IPS DF 4.7 (cell line): ENCODE measurements at regions not wholly inside any gene's neighbourhood (a gene's known extent, or its start where the extent isn't known, plus 50 kb on each side); places are given as distances from the start of the nearest gene placed in this dataset.
"Not testable (repeated sequence)": the region's sequence is repeated elsewhere in the genome, so short reads cannot be mapped to it uniquely, and the experiment has no call there.

Source experiments
- DNase-seq: peaks from one replicate; pipeline ENCODE4 v3.0.0-alpha.2; 2013; ENCODE audit warnings: low spot score; ENCODE audit errors: extremely low read depth

- DNase-seq, result no peak
These were observed 118.7 kb upstream of the PTPRG start for GRCh38 chr3:61442696-61443095.

GRCh38 chr3:61443886-61444285 lies 117.5 kb upstream of the PTPRG start:
- DNase-seq, result no peak

DNA sequence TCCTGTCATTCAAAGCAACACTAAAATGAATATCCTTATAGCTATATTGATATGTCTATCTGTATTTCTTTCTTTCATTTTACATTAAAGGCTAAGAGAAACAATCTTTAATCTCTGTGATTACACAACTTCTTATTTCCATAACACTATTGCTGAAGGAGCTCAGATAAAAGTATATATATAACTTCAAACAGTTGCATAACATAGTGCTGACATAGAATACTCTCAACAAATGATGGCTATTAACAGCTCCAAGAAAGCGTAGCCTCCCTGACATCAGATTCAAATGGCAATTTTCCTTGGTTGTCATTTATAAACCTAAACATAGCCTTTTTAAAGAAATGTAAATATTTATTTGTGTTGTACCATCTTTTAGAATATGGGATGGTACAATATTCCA lies 116.6 kb upstream of the PTPRG start:
- DNase-seq, result no peak

DNA sequence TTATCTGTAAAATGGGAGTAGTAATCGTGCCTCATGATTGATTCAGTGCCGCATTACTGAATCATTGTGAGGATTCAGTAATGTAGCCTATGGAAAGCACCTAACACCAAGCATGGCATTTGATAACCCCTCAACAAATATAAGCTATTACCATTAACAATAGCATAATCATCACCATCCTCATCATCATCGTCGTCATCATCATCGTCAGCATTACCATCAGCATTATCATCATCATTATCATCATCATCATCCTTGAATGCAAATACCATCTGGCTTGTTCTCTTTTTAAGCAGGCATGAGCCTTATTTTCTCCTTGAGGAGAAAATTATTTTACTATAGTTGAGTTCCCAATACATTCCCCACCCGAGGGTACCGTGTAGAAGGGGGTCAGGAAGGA lies 115.4 kb upstream of the PTPRG start:
- no peak for DNase-seq

GRCh38 chr3:61446341-61446740 lies 115.0 kb upstream of the PTPRG start:
- no peak for DNase-seq

DNA sequence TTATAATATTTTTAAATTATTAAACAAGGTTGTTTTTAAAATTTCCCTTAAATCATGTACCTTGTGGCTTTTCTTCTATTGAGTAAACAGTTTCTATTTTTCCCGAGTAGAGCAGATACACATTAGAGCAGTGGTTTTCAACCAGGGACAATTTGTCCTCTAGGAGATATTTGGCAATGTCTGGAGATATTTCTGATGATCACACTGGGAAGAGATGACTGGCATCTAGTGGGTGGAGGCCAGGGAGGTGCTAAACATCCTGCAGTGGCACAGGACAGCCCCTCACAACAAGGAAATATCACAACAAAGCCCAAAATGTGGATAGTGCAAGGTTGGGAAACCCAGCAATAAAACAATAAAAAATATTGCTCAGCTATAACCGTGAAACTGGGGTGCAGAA lies 113.0 kb upstream of the PTPRG start:
- no peak for DNase-seq

GRCh38 chr3:61449327-61450040 lies 111.9 kb upstream of the PTPRG start:
- DNase-seq, result no peak

DNA sequence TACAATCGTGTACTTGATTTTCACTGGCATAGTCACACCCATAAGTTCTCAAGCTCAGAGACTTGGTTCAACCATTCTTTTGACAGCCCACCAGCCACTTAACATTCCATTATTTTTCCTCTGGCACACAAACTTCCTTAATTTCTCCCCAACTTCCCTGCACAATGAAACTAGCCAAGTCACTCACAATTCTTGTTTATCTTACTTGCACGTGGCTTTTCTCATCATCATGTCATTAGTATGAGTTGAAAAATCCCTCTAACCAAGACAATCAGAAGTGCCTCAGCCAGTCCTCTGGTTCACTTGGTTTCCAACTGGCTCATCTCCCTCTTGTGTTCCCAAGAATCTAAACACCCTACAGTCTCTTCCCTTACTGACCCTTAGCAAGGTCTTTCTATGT lies 110.5 kb upstream of the PTPRG start:
- DNase-seq, result no peak

DNA sequence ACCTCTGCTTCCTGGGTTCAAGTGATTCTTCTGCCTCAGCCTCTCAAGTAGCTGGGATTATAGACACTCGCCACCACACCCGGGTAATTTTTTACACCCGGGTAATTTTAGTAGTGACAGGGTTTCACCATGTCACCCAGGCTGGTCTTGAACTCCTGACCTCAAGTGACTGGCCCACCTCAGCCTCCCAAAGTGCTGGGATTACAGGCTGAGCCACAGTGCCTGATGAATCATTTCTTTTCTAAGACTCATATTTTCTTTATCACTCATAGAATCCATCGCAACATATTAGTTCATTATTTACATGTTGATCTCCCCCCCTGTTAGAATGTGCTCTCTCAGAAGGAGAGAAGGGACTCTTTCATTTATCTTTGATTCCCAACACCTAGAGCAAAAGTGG lies 109.5 kb upstream of the PTPRG start:
- DNase-seq, result no peak

GRCh38 chr3:61452535-61453090 lies 108.8 kb upstream of the PTPRG start:
- DNase-seq, result no peak

- no peak for DNase-seq
These were observed 107.3 kb upstream of the PTPRG start for GRCh38 chr3:61454006-61454585.

GRCh38 chr3:61454801-61455200 lies 106.6 kb upstream of the PTPRG start:
- no peak for DNase-seq

- no peak for DNase-seq
These were observed 100.7 kb upstream of the PTPRG start for GRCh38 chr3:61460636-61461035.

GRCh38 chr3:61463191-61463590 lies 98.2 kb upstream of the PTPRG start:
- DNase-seq, result no peak

DNA sequence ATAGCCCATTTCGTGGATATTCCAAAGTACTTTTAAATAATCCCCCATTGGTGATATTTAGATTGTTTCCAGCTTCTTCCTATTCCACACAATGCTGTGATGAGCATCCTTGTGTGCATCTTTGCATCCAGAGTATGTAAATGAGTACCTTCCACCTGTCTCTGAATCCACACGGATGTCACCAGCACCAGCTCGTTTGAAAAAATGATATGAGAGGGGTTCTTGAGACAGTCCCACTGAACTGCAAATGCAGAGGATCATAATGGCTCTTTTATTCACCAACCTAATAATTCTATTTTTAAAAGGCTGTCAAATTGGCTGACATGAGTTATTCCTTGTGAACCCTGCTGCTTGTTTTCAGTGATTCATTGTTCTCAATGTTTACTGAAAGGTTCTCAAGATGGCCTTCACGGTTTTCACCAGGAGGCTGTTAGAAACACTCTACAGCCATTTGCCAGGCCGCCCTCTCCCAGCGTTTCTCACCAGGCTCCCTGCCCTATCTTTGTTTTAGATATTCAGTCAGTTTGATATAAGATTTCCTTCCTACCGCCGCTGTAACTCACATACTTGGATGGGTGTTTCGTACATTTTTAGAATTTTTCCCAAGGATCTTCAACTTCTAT lies 96.7 kb upstream of the PTPRG start:
- no peak for DNase-seq

DNA sequence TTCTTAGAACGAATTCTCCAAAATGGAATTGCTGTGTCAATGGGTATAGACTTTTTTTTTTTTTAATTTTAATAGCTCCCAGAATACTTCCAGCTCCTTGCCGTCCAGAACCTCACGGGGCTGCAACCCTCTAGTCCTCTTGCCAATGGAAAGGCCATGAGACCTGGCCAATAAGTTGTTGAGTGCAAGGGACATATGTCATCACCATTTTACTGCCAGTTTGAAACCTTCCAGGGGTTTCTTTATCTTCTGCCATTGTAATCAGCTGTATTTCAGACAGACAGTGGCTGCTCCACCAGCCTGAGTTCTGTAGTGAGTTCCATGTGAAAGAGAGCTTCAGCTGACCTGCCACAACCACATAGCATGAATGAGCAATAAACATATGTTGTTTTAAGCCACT lies 95.0 kb upstream of the PTPRG start:
- DNase-seq, result no peak

DNA sequence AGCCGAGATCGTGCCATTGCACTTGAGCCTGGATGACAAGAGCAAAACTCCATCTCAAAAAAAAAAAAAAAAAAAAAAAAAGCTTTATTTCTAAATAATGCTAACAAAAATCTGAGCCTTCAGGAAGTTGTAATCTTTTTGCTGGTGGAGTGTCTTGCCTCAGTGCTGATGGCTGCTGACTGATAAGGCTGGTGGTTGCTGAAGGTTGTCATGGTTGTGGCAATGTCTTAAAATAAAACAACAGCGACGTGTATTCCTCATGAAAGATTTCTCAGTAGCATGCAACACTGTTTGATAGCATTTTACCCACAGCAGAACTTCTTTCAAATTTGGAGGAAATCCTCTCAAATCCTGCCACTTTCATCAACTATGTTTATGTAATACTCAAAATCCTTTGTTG lies 77.4 kb upstream of the PTPRG start:
- no peak for DNase-seq

GRCh38 chr3:61493339-61493738 lies 68.0 kb upstream of the PTPRG start:
- DNase-seq, result no peak

DNA sequence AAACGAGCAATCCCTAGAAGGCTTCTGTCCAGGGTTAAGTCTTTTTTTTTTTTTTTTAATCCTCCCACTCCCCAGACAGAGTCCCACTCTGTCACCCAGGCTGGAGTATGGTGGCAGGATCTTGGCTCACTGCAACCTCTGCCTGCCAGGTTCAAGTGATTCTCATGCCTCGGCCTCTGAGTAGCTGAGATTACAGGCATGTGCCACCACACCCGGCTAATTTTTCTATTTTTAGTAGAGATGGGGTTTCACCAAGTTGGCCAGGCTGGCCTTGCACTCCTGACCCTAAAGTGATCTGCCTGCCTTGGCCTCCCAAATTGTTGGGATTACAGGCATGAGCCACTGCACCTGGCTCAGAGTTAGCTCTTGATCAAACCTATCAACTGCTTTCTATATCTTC lies 67.1 kb upstream of the PTPRG start:
- DNase-seq, result not testable (repeated sequence)

- no peak for DNase-seq
These were observed 63.9 kb upstream of the PTPRG start for GRCh38 chr3:61497463-61497862.

DNA sequence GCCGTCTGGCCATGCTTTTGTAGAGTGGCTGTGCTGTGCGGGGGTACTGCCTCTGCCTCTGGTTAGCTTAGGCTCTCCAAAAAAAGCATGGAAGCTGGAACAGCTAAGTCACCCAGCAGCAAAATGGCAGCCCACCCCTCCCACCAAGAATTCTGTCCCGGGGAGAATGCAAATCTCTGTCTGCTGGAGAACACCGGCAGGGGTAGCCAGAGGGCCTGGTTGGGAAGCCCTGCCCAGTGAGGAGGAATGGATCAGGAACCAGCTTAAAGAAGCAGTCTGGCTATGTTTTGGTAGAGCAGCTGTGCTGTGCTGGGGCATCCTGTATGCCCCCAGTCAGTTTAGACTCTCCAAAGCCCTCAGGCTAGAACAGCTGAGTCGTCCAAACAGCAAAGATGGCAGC lies 56.2 kb upstream of the PTPRG start:
- DNase-seq, result no peak

GRCh38 chr3:61507946-61508345 lies 53.4 kb upstream of the PTPRG start:
- no peak for DNase-seq
